ENCODE measurements at regions not wholly inside any gene's neighbourhood (a gene's known extent, or its start where the extent isn't known, plus 50 kb on each side); places are given as distances from the start of the nearest gene placed in this dataset.

GRCh38 chr3:135840436-135840835, 125.1 kb upstream of the PPP2R3A start:
- TF ChIP-seq CTCF (IDR thresholded peaks at IDR 0.05; ENCODE audit: borderline replicate concordance, extremely low read depth, low read length, poor library complexity, severe bottlenecking) (no peak), EZH2 (IDR thresholded peaks at IDR 0.05; ENCODE audit: borderline replicate concordance, low read depth, low read length, severe bottlenecking) (no peak)

Data from DND-41 (cell line).